MM.1S (cell line): ENCODE measurements at regions not wholly inside any gene's neighbourhood (a gene's known extent, or its start where the extent isn't known, plus 50 kb on each side); places are given as distances from the start of the nearest gene placed in this dataset.

Source experiments
- DNase-seq: peaks from one replicate; pipeline ENCODE4 v3.0.0-alpha.2; 2015
- H2AFZ ChIP-seq: fragments of 300-600 bp; sonication (generic); 2 replicates; pipeline ENCODE4 v1.6.0; 2016; ENCODE audit warnings: antibody characterized with exemption, low read length
- H3F3A ChIP-seq: fragments of 300-600 bp; sonication (generic); 2 replicates; pipeline ENCODE4 v1.6.1; 2016; ENCODE audit warnings: mild to moderate bottlenecking, antibody characterized with exemption, low read length, moderate library complexity, mixed read lengths; ENCODE audit not compliant: insufficient read depth
- H3K27ac ChIP-seq: fragments of 300-600 bp; sonication (generic); 2 replicates; pipeline ENCODE4 v1.5.1; 2016; ENCODE audit warnings: mild to moderate bottlenecking, low read length
- H3K27me3 ChIP-seq: fragments of 300-600 bp; sonication (generic); replicated peaks from 2 replicates; pipeline ENCODE4 v1.6.0; 2016; ENCODE audit warnings: low read length; ENCODE audit not compliant: insufficient read depth
- H3K36me3 ChIP-seq: fragments of 300-600 bp; sonication (generic); replicated peaks from 2 replicates; pipeline ENCODE4 v1.6.1; 2016; ENCODE audit warnings: mild to moderate bottlenecking, low read length, mixed read lengths; ENCODE audit not compliant: insufficient read depth
- H3K4me1 ChIP-seq: fragments of 300-600 bp; sonication (generic); 2 replicates; pipeline ENCODE4 v1.6.1; 2016; ENCODE audit warnings: low read length, mixed read lengths
- H3K4me2 ChIP-seq: fragments of 300-600 bp; sonication (generic); 2 replicates; pipeline ENCODE4 v1.6.0; 2016; ENCODE audit warnings: low read depth, low read length
- H3K4me3 ChIP-seq: fragments of 300-600 bp; sonication (generic); 2 replicates; pipeline ENCODE4 v1.5.1; 2016; ENCODE audit warnings: low read length, mixed read lengths
- H3K79me2 ChIP-seq: fragments of 300-600 bp; sonication (generic); 2 replicates; pipeline ENCODE4 v1.6.1; 2016; ENCODE audit warnings: mixed run types, low read length, mixed read lengths
- H3K9ac ChIP-seq: fragments of 300-600 bp; sonication (generic); 2 replicates; pipeline ENCODE4 v1.6.1; 2016; ENCODE audit warnings: low read length, mixed read lengths
- H3K9me2 ChIP-seq: fragments of 300-600 bp; sonication (generic); replicated peaks from 2 replicates; pipeline ENCODE4 v1.6.1; 2016; ENCODE audit warnings: mild to moderate bottlenecking, low read length, mixed read lengths; ENCODE audit not compliant: insufficient read depth
- H3K9me3 ChIP-seq: fragments of 300-600 bp; sonication (generic); replicated peaks from 2 replicates; pipeline ENCODE4 v1.6.1; 2016; ENCODE audit warnings: mild to moderate bottlenecking, low read length, mixed read lengths; ENCODE audit not compliant: insufficient read depth
- H4K20me1 ChIP-seq: fragments of 300-600 bp; sonication (generic); 2 replicates; pipeline ENCODE4 v1.6.1; 2016; ENCODE audit warnings: mild to moderate bottlenecking, low read length, moderate library complexity, mixed read lengths; ENCODE audit not compliant: insufficient read depth
- CTCF ChIP-seq: fragments of 300-600 bp; sonication (generic); IDR thresholded peaks from 2 replicates; pipeline ENCODE4 v1.5.1; 2016; ENCODE audit warnings: antibody characterized with exemption, low read length, mixed read lengths
- EZH2 ChIP-seq: fragments of 300-600 bp; sonication (generic); optimal IDR thresholded peaks from 2 replicates; pipeline ENCODE3; 2017; ENCODE audit warnings: low read depth, mild to moderate bottlenecking, antibody characterized with exemption, low read length, mixed read lengths
- EZH2phosphoT487 ChIP-seq: fragments of 300-600 bp; sonication (generic); IDR thresholded peaks from 2 replicates; pipeline ENCODE4 v1.6.1; 2018; ENCODE audit warnings: antibody characterized with exemption, low read length

GRCh38 chr1:99500541-99500940, 145.4 kb upstream of the PALMD start:
- H3K9me3 ChIP-seq, result no peaks in the 10 kb centered on the region
- no peaks in the 10 kb centered on the region for H4K20me1 ChIP-seq
- H3K27ac ChIP-seq, result no peak overlapping the region
- H2AFZ ChIP-seq, result no peak overlapping the region
- no peak for DNase-seq
- H3K27me3 ChIP-seq, result no peaks in the 10 kb centered on the region
- H3K9me2 ChIP-seq, result no peaks in the 10 kb centered on the region
- H3K4me2 ChIP-seq, result no peak overlapping the region
- no peaks in the 10 kb centered on the region for H3K79me2 ChIP-seq
- H3K4me3 ChIP-seq, result no peak overlapping the region
- H3F3A ChIP-seq, result no peaks in the 10 kb centered on the region
- no peaks in the 10 kb centered on the region for H3K36me3 ChIP-seq
- no peak overlapping the region for H3K9ac ChIP-seq
- no peaks in the 10 kb centered on the region for H3K4me1 ChIP-seq
- TF ChIP-seq EZH2phosphoT487, result no peak
- TF ChIP-seq EZH2, result no peak
- TF ChIP-seq CTCF, result no peak

- no peaks in the 10 kb centered on the region for H3K9me2 ChIP-seq
- no peak overlapping the region for H3K27ac ChIP-seq
- H3F3A ChIP-seq, result no peaks in the 10 kb centered on the region
- no peaks in the 10 kb centered on the region for H3K9me3 ChIP-seq
- no peaks in the 10 kb centered on the region for H4K20me1 ChIP-seq
- H3K4me2 ChIP-seq, result no peak overlapping the region
- no peak overlapping the region for H3K9ac ChIP-seq
- DNase-seq, result no peak
- H3K79me2 ChIP-seq, result no peaks in the 10 kb centered on the region
- no peaks in the 10 kb centered on the region for H3K4me1 ChIP-seq
- no peaks in the 10 kb centered on the region for H3K27me3 ChIP-seq
- TF ChIP-seq EZH2phosphoT487 (no peak), EZH2 (no peak), CTCF (no peak)
- H2AFZ ChIP-seq, result no peak overlapping the region
- no peaks in the 10 kb centered on the region for H3K36me3 ChIP-seq
- H3K4me3 ChIP-seq, result no peak overlapping the region
Observed at GRCh38 chr1:99501871-99502270, 144.0 kb upstream of the PALMD start.

- Histone ChIP-seq H3K4me1 (no peaks in the 10 kb centered on the region), H3K27me3 (no peaks in the 10 kb centered on the region), H3F3A (no peaks in the 10 kb centered on the region), H3K36me3 (no peaks in the 10 kb centered on the region), H2AFZ (no peak overlapping the region), H4K20me1 (no peaks in the 10 kb centered on the region), H3K4me3 (no peak overlapping the region), H3K27ac (no peak overlapping the region), H3K9me2 (no peaks in the 10 kb centered on the region), H3K4me2 (no peak overlapping the region), H3K9me3 (no peaks in the 10 kb centered on the region), H3K79me2 (no peaks in the 10 kb centered on the region), H3K9ac (no peak overlapping the region)
- TF ChIP-seq EZH2, result no peak
- no peak for TF ChIP-seq CTCF
- no peak for TF ChIP-seq EZH2phosphoT487
- no peak for DNase-seq
Observed at GRCh38 chr1:99502400-99502799, 143.5 kb upstream of the PALMD start.
